ENCODE measurements at regions not wholly inside any gene's neighbourhood (a gene's known extent, or its start where the extent isn't known, plus 50 kb on each side); places are given as distances from the start of the nearest gene placed in this dataset.

DNA sequence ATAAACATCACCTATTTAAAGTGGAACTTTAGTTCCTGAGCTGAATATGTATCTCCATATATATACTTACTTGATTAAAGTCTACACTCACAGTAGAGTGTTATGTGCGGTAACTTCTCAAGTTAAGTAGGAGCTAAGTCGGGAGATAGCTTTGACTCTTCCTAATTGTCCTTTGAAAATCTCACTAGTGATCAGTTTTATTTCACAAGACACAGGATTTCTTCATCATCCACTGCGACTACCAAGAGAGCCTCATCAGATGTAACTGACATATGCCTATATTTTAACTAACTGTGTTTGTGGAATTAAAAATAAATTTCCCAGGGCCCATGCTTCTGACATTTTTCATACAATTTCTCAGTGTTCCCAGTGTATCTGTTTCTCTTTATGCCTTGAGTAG, 1664.0 kb downstream of the EFNB2 start:
- no peak for DNase-seq

DNA sequence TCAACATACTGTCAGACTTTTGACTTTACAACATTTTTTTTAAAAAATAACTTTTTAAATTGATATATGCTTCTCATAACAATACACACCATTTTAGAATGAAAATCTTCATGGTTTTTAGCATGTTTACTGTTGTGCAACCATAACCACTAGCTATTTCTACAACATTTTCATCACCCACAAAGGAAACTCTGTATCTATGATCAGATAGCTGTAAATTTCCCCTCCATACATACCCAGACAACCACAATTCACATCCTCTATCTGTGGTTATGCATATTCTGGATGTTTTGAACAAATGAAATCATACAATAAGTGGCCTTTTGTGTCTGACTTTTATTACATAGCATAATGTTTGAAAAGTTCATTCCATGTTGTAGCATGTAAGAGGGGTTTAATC, 1666.0 kb downstream of the EFNB2 start:
- no peak for DNase-seq

DNA sequence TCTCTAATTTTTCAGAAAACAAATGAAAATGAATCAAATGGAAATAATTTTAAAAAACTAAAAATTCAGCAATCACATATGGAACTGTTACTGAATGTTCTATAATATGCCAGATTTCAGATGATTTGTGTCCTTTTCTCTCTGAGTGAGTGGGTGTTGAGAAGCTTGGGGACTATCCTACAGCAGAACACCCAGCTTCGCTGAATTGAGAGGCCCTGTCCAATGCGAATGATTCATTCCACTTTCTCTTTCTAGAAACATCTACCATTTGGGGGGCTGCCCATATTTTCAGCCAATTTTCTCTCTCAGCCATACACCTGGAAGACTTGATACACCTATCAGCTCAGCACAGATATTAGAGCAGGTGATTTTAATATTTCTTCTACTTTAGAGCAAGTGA, 1666.7 kb downstream of the EFNB2 start:
- no peak for DNase-seq

DNA sequence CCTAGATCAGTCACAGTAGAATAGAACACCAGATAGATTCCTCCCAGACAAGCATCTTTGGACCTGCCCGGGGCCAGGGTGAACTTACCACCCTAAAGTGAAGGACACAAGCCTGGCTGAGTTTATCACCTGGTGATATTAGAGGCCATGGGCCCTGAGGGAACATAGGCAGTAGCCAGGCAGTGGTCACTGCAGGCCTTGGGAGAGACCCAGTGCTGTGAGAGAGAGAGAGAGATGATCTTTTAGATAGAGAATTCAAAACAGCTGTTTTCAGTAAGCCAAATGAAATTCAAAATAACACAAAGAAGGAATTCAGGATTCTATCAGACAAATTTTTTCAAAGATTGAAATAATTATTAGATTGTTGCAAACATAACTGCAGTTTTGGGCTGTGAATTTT, 1679.9 kb downstream of the EFNB2 start:
- no peak for DNase-seq

DNA sequence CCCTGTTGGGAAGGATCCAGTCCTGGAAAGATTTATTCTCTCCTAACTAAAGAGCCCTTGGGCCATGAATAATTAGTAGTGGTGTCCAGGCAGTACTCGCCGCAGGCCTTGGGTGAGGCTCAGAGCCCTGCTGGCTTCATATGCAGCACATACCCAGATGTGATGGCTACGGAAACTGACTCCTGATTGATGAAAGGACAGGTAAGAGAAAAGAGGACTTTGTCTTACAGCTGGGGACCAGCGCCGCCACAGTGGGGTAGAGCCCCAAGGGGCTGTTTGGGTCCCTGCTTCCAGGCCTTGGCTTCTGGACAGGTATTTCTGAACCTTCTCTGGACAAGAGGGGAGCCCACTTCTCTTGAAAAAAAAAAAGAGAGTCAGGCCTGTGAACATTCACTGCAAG, 1680.8 kb downstream of the EFNB2 start:
- DNase-seq = no peak

DNA sequence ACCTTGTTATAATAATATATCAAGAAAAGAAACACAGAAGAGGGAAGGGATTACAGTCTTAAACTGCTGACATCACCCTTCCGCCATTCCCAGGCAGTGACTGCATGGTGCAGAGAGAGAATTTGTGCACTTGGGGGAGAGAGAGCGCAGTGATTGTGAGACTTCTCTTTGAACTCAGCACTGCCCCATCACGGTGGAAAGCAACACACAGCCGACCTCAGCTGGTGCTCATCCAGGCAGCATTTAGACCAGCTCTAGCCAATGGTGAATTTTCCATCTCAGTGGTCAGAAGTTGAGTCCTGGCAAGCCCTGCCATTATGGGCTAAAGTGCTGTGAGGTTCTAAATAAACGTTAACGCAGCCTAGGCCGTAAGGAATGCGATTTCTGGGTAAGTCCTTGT, 1681.5 kb downstream of the EFNB2 start:
- DNase-seq = no peak

DNA sequence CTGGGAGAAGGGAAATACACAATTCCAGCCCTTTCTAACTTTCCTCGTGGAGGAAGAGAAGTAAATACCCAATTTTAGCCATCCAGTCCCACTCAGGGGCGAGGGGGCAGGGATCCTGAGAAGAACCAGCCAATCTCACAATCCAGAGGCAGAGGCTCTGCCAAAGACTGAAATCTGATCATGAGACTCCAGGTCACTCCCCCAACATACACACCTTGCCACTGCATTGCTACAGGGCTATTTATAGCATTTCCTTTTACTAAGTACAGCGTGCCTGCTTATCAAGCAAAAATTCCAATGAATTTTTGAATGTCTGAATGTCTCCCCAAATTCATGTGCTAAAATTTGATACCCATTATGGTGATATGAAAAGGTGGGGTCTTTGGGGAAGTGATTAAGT, 1687.5 kb downstream of the EFNB2 start:
- no peak for DNase-seq

DNA sequence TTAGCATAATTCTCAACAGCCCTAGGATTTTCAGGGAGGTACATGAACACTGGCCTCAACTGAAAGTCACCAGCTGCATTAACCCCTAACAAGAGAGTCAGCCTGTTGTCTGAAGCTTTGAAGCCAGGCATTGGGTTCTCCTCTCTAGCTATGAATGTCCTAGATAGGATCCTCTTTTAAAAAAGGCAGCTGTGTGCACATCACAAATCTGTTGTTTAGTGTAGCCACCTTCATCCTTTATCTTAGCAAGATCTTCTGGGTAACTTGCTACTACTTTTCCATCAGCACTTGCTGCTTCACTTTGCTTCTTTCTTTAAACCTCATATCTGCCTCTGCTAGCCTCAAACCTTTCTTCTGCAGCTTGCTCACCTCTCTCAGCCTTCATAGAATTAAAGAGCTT, 1692.1 kb downstream of the EFNB2 start:
- no peak for DNase-seq

DNA sequence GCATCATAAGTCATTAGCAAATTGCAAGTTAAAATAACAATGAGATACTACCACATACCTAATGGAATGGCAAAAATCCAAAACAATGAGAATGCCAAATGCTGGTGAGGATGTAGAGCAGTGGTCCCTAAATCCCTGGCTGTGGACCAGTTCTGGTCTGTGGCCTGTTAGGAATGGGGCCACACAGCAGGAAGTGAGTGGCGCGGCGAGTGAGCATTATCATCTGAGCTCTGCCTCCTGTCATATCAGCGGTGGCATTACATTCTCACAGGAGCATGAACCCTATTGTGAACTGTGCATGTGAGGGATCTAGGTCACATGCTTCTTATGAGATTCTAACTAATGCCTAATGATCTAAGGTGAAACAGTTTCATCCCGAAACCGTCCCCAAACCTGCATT, 1694.4 kb downstream of the EFNB2 start:
- no peak for DNase-seq

DNA sequence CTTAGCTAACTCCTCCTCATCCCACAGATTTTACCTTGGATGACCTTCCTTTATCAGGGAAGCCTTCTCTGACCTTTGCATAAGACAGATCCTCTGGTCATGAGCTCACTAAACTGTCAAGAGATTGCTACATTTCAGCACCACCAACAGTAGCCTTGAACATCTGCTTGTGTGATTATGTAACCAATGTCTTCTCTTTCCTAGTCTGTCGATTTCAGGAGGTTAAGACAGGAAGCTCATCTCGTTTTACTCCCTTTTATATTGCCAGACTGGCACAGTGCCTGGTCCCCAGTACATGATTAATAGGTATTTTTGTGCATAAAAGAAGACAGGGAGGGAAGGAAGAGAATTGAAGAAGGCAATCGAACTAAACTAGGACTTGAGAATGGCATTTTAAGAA, 1697.7 kb downstream of the EFNB2 start:
- no peak for DNase-seq

DNA sequence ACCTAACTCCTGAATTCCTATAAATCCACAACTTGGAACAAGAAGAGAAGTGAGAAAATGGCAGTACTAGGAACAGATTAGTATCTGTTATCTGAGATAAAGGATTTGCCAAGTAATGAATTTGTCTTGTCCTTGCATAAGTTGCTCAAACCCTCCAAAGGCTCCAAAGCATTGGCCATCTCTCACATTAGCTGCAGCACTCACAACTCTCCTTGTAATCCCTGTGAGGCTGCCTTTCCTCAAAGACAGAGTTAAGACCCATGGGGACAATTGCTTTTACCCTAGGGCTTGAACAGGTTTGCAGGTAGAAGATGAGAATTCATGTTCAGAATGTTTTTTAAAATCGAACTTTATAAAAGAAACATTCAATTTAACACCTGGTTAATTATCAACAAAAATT, 1702.2 kb downstream of the EFNB2 start:
- DNase-seq = no peak

DNA sequence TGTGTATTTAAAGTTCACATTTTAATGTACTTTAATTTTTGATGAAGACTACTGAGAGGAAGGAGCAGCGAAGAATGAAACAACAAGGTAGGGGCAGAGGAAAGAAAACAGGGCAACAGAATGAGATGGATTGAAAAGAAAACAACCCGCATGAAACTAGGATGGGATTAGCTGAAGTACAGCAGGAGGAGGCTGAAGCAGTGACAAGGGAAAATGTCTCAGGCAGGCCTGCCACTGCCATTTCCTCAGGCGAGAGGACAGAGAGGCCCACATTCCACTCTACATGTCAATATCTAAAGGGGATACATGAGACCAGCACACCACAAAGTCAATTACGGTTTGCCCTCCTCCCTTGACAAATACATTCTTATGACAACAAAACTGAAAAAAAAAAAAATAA, 1703.2 kb downstream of the EFNB2 start:
- no peak for DNase-seq

DNA sequence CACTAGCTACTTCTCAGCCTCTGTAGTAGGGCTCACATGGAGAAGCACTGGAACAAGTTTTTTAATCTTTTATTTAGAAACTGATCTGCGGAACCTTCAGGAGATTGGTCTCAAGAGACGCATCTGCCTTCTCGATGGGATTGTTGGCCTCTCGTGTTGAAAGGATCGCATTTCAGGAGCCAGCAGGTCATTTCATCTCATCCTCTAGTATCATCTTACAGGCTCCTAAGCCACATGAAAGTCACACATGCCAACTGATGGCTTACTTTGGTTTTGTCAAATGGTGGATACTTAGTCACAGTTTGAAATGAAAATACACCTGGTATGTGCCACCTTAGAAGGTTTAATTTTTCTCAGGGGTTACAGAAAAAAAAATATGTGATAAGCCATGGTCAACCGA, 1703.6 kb downstream of the EFNB2 start:
- no peak for DNase-seq

DNA sequence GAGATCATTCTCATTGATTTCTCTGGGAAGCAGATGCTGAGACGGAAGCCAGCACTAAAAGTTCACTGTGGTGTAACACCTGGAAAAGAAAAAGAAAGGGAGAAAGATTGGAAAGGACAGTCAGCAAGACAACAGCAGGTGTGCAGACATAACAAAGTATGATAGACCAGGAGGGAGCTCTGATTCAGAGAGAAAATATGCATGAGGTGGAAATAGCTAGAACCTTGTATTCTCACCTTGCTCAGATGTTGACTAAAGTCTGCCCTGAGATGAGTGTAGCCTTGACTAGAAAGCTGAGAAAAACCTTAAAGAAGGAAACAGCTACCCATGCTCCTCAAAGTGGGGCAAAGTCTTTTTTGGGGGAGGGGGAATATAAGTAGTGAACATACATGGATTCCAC, 1711.8 kb downstream of the EFNB2 start:
- no peak for DNase-seq

DNA sequence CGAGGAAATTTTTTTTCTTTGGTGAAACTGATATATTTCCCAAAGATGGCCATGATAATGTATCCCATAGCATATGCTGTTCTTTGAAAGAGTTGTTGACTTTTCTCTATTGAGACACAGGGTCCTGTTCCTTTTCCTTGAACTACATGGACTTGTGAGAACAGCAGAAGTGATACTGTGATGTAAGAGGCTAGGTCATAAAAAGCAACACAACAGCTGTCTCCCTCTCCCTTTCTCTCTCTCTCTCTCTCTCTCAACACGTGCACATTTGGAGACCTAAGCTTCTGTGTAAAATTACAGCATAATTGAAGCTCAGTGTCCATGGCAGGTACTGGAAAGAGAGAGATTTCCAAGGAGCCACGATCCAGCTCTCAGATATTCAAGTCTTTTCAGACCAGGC, 1712.4 kb downstream of the EFNB2 start:
- no peak for DNase-seq

DNA sequence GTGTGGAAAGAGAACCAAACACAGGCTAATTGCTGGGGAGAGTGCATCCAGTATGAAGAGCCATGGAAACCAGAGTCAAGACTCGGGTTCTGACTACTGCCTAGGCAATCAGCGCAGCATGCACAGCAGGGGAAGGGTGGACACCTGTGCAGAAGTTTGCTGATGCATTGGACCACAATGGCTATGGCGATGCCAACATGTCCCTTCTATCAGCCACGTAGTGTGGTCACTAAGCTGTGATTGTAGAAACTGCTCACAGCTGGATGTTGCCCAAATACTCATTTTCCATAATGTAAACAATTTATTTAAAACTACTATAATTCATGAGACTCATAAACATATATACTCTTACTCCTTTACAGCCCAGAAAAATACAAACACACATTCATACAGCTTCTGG, 1718.2 kb downstream of the EFNB2 start:
- DNase-seq = no peak

DNA sequence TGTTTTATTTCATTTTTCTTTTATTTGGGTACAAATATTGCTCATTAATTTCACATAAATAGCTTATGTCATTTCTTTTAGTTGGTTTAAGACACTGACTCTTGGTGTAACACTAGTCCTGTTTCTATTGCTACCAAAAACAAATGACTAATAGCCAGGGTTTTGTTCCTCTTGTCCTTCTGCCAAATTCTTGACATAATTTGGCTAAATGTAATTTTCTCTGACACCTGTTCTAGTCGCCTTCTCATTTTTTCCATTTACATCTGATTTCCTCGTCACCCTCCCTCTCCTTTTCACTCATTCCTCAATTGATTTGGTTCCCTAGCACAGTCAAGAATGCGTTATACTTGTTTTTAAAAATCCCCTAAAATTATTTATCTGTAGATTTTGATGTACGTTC, 1718.7 kb downstream of the EFNB2 start:
- no peak for DNase-seq

DNA sequence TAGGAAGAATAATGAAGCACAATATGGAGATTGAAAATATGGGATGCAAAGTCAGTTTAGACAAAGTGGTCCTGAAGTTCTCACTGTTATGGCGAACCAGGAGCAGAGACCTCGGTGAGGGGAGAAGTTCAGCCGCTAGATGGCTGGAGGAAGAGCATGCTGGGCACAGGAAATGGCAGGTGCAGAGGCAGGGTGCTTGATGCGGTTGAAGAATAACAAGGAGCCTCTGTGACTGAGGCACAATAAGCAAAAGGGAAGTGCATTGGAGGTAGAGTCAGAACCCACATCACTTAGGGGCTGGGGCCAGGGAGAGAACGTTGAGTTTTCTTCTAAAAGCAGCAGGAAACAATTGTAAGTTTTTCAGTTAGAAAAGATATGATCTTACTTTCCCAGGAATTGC, 1725.2 kb downstream of the EFNB2 start:
- DNase-seq = no peak

DNA sequence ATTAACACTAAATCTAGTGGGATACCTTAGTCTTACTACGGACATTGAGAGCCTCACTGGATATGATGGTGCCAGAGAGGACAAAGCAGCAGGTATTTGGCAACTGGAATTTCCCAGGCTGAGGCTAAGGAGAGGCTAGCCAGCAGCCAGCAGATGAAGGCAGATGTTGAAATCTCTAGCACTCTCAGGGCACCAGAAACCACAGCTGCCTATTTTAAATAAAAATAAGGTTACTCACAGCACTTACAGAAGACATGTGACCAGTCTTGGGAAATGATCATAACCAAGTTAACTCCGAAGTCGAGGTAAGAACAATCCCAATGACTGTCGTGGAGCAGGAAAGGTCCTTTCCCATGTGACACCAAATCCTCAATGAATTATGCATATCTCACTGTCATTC, 1726.0 kb downstream of the EFNB2 start:
- no peak for DNase-seq

DNA sequence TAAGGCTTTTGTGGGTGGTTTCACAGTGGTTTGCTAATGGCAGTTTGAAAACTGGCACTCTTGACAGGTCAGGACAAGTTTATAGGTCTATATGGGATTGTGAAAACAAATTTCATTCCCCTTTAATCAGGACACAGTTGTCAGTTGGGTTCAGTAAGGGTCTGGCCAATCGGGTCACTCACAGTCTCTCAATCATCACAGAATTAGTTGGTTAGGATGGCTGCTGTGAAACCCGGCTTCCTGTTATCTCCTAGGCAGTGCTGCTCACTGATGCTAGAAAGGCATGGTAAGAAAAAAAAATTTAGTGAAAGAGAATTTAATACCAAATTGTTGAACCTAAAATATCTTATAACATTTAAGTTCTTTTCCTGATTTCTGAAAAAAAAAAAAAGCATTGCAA, 1730.1 kb downstream of the EFNB2 start:
- DNase-seq = no peak

DNA sequence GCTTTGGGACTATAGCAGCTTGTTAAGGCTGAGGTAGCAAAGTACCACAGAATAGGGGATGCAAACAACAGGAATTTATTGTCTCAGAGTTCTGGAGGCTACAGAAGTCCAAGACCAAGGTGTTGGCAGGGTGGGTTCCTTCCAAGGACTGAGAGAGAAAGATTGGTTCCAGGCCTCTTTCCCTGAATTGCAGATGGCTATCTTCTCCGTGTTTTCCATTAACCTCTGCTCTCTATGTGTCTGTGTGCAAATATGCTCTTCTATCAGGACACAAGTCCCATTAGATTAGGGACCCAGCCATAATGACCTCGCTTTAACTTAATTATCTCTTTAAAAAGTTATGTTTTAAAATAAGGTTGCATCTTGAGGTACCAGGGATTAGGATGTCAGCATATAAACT, 1732.9 kb upstream of the SLC10A2 start:
- DNase-seq = no peak

DNA sequence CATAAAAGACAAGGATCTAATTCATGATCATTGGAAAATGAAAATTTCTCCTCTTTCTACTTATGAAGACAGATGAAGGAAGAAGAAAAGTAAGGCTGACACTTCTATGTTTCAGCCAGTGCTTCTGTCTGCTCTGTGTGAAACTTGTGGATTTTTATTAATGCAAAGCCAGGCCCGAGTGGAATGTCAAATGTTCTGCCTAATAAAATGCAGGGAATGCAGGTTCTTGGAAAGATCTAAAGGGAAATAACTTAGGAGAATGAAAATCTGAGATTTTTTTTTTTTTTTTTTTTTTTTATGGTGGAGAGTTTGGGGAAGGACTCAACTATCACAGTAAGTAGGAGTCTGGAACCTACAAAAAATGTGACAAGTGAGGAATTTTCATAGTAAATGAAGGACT, 1732.3 kb upstream of the SLC10A2 start:
- no peak for DNase-seq

DNA sequence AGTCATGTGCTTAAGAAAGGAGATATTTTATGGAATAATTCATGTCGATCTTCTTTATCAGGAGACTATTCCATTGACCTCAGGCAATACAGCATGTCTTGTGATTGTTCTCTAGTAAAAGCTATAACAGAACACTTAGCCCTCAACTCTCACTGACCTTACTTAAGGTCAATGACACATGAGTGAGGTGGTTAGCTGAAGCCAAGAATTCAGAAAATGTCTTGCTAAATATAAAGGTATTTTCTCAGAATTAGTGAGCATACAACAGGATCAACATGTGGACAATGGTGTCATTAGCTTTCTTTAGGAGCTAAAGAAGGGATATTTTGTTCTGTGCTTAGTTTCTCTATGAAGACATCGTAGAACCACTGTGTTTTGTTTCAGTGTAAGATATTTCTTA, 1730.4 kb upstream of the SLC10A2 start:
- DNase-seq = no peak

DNA sequence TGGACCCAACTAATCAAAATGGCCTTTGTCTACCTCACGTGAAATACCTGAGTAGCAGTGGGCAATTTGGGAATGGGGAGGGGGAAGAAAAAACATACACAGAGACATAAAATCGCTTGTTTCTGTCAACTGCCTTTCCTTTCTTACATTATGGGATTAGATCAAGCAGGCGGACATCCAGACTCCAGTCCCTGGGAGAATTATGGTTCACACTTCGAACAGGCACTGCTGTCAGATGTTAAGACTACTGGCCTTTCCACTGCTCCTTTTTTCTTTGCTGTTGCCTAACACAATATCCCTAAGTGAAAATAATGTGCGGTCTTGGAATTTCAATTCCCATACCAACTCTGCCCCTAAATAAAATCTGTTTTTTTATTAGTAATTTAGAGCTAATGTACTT, 1719.7 kb upstream of the SLC10A2 start:
- no peak for DNase-seq

DNA sequence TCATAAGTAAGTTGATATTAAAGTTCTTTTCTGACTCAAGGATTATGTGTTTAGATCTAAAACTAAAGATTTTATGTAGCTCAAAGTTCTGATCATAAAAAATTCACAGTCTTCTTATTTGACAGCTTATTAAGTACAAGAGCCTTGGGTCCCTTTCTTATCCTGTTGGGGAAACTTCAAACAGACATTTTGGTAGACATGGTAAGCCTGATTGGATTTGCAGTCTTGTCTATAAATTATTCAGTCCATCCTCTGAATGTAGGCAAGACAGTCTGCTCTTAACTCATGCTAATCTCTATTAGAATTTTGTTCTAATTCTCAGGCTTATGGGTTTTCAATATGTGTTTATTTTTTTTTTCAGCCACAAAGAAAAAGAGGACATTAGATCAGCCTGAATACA, 1718.7 kb upstream of the SLC10A2 start:
- DNase-seq = no peak

DNA sequence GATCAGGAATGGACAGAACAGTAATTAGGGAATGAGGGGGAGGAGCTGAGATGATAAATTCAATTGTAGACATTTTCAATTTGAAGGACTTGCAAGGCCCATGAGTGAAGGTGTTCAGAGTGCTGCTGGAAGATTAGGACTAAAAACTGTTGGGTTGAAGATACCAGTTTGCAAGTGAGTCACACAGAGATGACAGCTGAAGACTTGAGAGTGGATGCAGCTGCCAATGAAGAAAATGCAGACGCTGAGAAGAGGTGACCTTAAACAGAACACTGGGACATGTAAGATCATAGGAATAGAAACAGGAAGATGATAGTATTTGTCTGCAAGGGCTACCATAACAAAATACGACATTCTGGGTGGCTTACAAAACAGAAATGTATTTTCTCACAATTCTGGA, 1716.5 kb upstream of the SLC10A2 start:
- no peak for DNase-seq
